NCI-H524 (cell line): ENCODE measurements at regions not wholly inside any gene's neighbourhood (a gene's known extent, or its start where the extent isn't known, plus 50 kb on each side); places are given as distances from the start of the nearest gene placed in this dataset.

ENCODE experiments used
- DNase-seq, 2 experiments: peaks; one replicate each; lab custom pipeline; 2025; lab: John Stamatoyannopoulos, UW

DNA sequence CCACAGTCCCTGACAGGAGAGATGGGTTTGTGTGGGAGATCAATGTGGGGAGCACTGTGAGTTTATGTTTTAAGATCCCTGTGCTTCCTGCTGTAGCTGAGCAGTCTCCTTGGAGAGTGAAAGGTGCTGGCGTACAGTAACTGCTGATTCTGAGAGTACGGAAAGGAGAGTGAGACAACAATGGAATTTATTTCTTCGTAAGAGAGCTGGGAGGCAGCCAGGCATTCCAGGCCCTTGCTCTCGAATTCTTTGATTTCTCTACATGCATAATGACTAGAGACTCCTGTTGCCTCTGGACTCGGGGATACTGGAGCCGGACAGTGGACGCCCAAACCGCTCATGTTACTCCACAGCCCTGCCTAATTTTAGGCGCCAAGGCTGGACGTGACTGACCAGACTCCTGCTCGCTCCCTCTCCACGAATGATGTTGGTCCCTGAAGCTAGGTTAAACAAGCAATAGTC is 131.0 kb upstream of the PHACTR1 start:
- no peak for DNase-seq

DNA sequence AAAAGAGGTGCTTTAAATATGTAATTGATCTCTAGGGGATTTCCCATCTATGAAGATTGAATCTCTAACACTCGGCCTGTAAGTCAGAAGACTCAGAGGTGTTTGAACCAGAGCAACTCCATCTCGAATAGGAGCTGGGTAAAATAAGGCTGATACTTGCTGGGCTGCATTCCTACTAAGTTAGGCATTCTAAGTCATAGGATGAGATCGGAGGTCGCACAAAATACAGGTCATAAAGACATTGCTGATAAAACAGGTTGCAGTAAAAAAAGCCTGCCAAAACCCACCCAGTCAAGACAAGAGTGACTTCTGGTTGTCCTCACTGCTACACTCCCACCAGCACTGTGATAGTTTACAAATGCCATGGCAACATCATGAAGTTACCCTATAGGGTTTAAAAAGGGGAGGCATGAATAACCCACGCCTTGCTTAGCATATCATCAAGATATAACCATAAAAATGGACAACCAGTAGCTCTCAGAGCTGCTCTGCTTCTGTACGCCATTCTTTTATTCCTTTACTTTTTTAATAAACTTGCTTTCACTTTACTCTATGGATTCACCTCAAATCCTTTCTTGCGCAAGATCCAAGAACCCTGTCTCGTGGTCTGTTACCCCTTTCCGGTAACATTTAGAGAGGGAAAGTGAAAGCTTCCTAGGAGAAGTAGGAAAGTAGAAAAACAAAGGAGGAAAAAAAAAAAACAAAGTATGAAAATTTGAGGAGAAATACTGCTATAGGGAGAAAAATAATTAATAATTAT is 129.7 kb upstream of the PHACTR1 start:
- no peak for DNase-seq

DNA sequence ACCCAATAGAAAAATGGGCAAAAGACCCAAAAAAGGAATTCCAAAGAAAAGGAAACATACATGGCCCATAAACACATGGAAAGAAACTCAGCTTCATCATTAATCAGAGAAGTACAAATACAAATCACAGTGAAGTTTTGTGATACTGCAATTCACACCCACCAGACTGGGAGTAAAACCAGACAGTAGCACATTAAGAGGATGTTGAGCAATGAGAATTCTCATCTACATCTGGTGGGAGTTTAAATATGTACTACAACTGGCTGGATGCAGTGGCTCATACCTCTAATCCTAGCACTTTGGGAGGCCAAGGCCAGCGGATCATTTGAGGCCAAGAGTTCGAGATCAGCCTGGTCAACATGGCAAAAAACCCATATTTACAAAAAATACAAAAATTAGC is 125.7 kb upstream of the PHACTR1 start:
- DNase-seq: no peak

DNA sequence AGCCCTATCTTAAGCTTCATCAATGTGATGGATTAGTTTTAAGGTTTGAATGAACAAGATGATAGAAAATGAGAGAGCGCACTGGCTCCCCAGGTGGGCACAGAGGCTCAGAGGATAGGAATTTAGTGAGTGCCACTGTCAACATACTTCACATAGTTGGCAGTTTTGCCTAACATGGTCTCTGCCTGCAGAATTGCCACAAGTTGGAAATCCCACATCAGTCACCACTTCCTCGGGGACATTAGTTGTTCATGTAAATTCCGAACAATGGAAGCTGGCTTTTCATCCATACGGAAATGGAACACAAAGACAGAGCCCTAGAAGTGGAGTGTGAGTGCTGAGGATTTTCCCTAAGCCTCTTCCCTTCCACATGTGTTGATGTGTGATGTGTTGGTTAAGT is 123.9 kb upstream of the PHACTR1 start:
- no peak for DNase-seq

DNA sequence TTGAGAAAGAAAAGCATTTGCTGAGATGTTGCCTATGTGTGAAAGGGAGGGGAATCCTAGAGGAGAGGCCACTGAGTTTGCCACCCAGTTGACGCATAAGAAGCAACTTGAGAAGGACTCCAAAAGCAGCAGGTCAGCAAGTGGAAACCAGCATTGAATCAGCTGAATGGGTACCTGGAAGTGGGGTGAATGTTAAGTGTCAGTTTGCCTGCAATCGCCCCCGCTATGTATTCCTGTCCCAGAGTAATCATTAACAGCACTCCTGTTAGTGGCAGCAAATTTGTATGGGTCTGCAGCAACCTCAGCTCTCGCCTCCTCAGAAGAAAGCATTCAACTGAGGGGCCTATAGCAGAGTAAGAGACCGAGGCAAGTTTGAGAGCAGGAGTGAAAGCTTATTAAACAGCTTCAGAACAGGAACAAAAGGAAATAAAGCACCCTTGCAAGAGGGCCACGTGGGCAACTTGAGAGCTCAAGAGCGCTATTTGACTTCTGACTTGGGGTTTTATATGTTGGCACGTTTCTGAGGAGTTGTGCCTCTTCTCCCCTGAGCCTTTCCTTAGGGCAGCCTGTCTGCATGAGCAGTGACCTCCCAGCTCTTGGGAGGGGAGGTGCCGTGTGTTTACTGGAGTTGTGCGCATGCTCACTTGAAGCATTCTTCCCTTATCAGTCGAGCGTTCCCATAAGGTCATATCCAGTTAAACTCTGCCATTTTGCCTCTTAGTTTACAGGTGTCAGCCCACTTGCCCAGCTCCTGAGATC is 122.6 kb upstream of the PHACTR1 start:
- DNase-seq: no peak

DNA sequence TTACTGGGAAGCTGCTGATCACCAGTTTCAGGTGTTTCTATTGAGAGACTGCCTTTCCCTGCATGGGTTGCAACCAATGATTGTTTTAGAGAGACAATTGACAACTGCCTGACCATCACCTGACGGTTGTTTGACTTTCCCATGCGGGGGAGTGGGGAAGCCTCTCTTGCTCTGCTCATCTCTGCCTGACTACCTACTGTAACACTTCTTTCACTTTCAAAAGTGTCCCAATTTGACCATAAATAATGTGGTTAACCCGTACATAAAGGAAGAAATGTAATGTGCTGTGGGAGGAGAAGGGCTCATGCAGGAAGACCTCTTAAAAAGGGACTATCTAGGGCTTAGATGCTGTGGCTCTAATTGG is 122.1 kb upstream of the PHACTR1 start:
- DNase-seq: no peak

DNA sequence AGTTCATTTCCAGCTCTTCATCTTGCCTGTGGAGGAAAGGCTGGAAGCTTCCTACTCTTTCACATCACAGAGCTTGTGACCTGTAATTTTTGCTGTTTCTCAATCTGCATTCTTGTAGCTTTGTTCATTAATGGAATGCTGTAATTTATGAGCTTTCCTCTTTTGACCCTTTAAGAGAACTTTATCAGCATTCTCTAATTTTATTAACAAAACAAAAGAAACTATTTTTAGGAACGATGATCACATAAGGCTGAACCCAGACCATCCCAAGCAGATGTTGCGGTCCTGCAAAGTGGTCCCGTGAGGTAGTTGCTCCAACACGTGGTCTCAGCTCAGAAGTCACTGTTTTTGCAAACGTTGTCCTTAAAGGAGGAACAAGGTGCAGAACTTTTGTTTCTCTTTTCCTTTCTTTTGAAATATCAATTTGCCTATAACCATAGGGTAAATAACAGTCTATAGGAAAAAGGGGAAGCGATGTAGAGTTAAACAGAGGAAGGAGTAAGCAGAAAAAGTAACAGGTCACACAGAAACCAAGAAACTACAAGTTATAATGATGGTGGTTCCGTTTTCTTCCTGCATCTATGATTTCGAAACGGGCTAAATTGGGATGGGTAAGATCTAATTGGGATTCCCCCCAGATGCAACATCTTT is 121.3 kb upstream of the PHACTR1 start:
- DNase-seq: no peak

DNA sequence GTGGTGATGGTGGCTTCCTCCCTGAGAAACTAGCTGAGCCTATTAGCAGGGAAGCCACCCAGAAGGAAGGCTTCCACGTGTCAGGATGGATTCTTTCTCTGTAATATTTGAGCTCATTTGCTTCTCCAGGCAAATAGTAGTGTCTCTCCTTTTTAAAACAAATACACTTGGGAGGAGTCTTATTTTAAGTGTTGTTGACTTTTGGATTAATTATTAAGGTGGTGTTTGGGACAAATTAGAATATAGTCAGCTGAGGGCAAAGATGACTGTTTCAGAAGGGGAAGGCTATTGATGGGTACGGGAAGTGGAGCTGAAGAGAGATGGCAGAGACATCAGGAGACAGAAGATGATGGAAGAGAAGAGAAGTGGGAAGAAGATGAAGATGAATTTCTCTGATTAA is 119.8 kb upstream of the PHACTR1 start:
- no peak for DNase-seq

DNA sequence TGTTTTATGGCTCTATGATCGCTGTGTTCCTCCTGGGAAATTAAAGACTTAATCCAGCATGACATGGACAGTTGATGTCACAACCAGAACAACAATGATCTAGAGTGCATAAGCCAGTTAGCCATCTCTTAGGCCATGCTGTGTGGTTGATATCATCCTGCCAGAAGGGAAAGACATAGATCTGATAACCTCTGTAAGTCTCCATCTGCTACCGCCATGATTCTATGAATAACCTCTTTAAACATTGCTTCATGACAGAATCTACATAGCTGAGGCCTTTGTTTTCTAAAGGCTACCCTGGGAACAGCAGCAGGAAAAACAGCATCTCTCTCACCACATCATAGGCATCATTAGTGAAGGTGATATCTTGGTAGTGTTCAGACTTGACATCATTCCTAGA is 117.6 kb upstream of the PHACTR1 start:
- no peak for DNase-seq

DNA sequence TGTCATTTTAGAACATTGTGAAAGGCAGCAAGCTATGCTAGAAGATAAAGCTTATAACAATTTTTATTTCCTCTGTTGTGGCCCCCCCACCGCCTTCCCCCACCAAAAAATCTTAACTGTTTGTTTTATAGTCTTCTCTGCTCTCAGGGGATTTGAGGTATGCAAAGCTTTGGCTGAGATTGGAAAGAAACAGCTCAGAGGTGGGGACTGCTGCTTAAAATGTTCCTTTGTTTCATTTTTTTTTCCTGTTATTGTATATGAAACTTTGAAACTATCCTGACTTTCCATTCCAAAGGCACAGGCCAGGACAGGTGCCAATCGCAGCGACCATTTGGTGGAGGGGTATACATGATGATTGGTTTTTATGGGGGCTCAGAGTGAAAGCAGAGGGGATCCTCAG is 114.7 kb upstream of the PHACTR1 start:
- no peak for DNase-seq

GRCh38 chr6:12602342-12602741 is 114.2 kb upstream of the PHACTR1 start:
- DNase-seq: no peak

GRCh38 chr6:12602951-12603672 is 113.5 kb upstream of the PHACTR1 start:
- DNase-seq: peak; percentile 1 to 59

DNA sequence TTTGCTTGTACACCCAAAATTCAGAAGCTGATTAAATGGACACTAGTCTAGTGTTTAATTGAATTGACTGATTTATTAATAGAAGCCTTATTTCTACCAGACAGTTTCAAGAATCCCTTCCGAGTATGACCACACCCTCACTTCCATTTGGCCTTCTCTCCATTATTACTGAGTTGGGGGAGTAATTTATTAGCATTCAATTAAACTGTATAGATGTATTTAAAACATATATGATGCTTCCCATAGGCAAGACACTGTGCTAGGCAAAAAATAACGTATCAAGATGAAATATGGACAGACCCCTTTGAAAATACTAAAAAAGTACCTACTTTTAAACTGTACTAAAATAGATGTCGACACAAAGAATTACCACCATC is 112.9 kb upstream of the PHACTR1 start:
- DNase-seq: no peak

GRCh38 chr6:12605888-12606345 is 110.7 kb upstream of the PHACTR1 start:
- peak; percentile 47 to 76 for DNase-seq

- no peak for DNase-seq
These were observed 110.0 kb upstream of the PHACTR1 start for GRCh38 chr6:12606616-12607015.

GRCh38 chr6:12608016-12608860 is 108.3 kb upstream of the PHACTR1 start:
- no peak for DNase-seq

GRCh38 chr6:12608874-12609273 is 107.7 kb upstream of the PHACTR1 start:
- no peak for DNase-seq

GRCh38 chr6:12609751-12610150 is 106.8 kb upstream of the PHACTR1 start:
- DNase-seq: no peak

GRCh38 chr6:12610862-12611261 is 105.7 kb upstream of the PHACTR1 start:
- DNase-seq: no peak

GRCh38 chr6:12613811-12614210 is 102.8 kb upstream of the PHACTR1 start:
- no peak for DNase-seq

DNA sequence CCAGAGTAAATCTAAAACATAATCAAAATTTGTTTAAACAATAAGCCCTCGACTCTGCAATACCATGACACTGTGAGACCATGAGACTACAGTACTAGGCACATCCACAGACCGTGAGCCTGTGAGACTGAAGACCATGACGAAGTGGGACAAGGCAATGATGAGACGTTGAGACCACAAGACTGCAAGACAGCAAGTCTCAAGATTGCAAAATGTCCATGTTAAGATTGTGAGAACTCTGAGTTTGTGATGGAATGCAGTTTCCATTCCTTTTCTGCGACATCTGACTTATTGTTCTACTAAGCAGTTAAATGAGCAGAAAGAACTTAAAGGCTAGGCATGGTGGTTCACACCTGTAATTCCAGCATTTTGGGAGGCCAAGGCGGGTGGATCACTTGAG is 102.1 kb upstream of the PHACTR1 start:
- DNase-seq: no peak
